MM.1S (cell line): ENCODE measurements at regions not wholly inside any gene's neighbourhood (a gene's known extent, or its start where the extent isn't known, plus 50 kb on each side); places are given as distances from the start of the nearest gene placed in this dataset.

Experiments used
- DNase-seq: peaks from one replicate; pipeline ENCODE4 v3.0.0-alpha.2; 2015
- H2AFZ ChIP-seq: fragments of 300-600 bp; sonication (generic); 2 replicates; pipeline ENCODE4 v1.6.0; 2016; ENCODE audit warnings: antibody characterized with exemption, low read length
- H3F3A ChIP-seq: fragments of 300-600 bp; sonication (generic); 2 replicates; pipeline ENCODE4 v1.6.1; 2016; ENCODE audit warnings: mild to moderate bottlenecking, antibody characterized with exemption, low read length, moderate library complexity, mixed read lengths; ENCODE audit not compliant: insufficient read depth
- H3K27ac ChIP-seq: fragments of 300-600 bp; sonication (generic); 2 replicates; pipeline ENCODE4 v1.5.1; 2016; ENCODE audit warnings: mild to moderate bottlenecking, low read length
- H3K27me3 ChIP-seq: fragments of 300-600 bp; sonication (generic); replicated peaks from 2 replicates; pipeline ENCODE4 v1.6.0; 2016; ENCODE audit warnings: low read length; ENCODE audit not compliant: insufficient read depth
- H3K36me3 ChIP-seq: fragments of 300-600 bp; sonication (generic); replicated peaks from 2 replicates; pipeline ENCODE4 v1.6.1; 2016; ENCODE audit warnings: mild to moderate bottlenecking, low read length, mixed read lengths; ENCODE audit not compliant: insufficient read depth
- H3K4me1 ChIP-seq: fragments of 300-600 bp; sonication (generic); 2 replicates; pipeline ENCODE4 v1.6.1; 2016; ENCODE audit warnings: low read length, mixed read lengths
- H3K4me2 ChIP-seq: fragments of 300-600 bp; sonication (generic); 2 replicates; pipeline ENCODE4 v1.6.0; 2016; ENCODE audit warnings: low read depth, low read length
- H3K4me3 ChIP-seq: fragments of 300-600 bp; sonication (generic); 2 replicates; pipeline ENCODE4 v1.5.1; 2016; ENCODE audit warnings: low read length, mixed read lengths
- H3K79me2 ChIP-seq: fragments of 300-600 bp; sonication (generic); 2 replicates; pipeline ENCODE4 v1.6.1; 2016; ENCODE audit warnings: mixed run types, low read length, mixed read lengths
- H3K9ac ChIP-seq: fragments of 300-600 bp; sonication (generic); 2 replicates; pipeline ENCODE4 v1.6.1; 2016; ENCODE audit warnings: low read length, mixed read lengths
- H3K9me2 ChIP-seq: fragments of 300-600 bp; sonication (generic); replicated peaks from 2 replicates; pipeline ENCODE4 v1.6.1; 2016; ENCODE audit warnings: mild to moderate bottlenecking, low read length, mixed read lengths; ENCODE audit not compliant: insufficient read depth
- H3K9me3 ChIP-seq: fragments of 300-600 bp; sonication (generic); replicated peaks from 2 replicates; pipeline ENCODE4 v1.6.1; 2016; ENCODE audit warnings: mild to moderate bottlenecking, low read length, mixed read lengths; ENCODE audit not compliant: insufficient read depth
- H4K20me1 ChIP-seq: fragments of 300-600 bp; sonication (generic); 2 replicates; pipeline ENCODE4 v1.6.1; 2016; ENCODE audit warnings: mild to moderate bottlenecking, low read length, moderate library complexity, mixed read lengths; ENCODE audit not compliant: insufficient read depth
- CTCF ChIP-seq: fragments of 300-600 bp; sonication (generic); IDR thresholded peaks from 2 replicates; pipeline ENCODE4 v1.5.1; 2016; ENCODE audit warnings: antibody characterized with exemption, low read length, mixed read lengths
- EZH2 ChIP-seq: fragments of 300-600 bp; sonication (generic); optimal IDR thresholded peaks from 2 replicates; pipeline ENCODE3; 2017; ENCODE audit warnings: low read depth, mild to moderate bottlenecking, antibody characterized with exemption, low read length, mixed read lengths
- EZH2phosphoT487 ChIP-seq: fragments of 300-600 bp; sonication (generic); IDR thresholded peaks from 2 replicates; pipeline ENCODE4 v1.6.1; 2018; ENCODE audit warnings: antibody characterized with exemption, low read length

GRCh38 chr13:105463011-105463501 is 1072.4 kb downstream of the EFNB2 start:
- H3K9me3 ChIP-seq, result no peaks in the 10 kb centered on the region
- no peak overlapping the region for H2AFZ ChIP-seq
- no peak overlapping the region for H3K4me3 ChIP-seq
- H3K27me3 ChIP-seq, result no peaks in the 10 kb centered on the region
- H3K36me3 ChIP-seq, result no peaks in the 10 kb centered on the region
- H3K4me1 ChIP-seq, result no peaks in the 10 kb centered on the region
- no peak for TF ChIP-seq EZH2phosphoT487
- no peak for TF ChIP-seq CTCF
- TF ChIP-seq EZH2, result no peak
- no peak overlapping the region for H3K27ac ChIP-seq
- no peaks in the 10 kb centered on the region for H3K9me2 ChIP-seq
- no peak overlapping the region for H3K4me2 ChIP-seq
- no peaks in the 10 kb centered on the region for H4K20me1 ChIP-seq
- no peaks in the 10 kb centered on the region for H3K79me2 ChIP-seq
- no peak for DNase-seq
- H3K9ac ChIP-seq, result no peak overlapping the region
- no peaks in the 10 kb centered on the region for H3F3A ChIP-seq

DNA sequence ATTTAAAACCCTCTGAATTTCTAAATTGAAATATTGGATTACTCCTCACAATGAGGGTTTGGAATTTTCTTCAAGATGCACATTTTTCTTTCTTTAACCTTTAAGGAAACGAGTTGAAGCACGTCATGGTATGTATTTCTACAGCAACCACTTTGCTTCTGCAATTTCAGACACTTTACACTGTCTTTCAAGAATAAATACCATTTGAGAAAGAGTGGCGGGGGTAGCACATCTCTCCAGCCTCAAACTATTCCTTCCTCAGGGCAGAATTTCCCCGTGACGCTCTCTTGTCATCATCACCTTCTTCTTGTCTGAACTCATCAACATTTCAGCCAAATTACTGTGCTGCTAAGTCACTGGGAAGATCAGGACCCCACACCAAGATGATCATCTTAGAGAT is 1073.4 kb downstream of the EFNB2 start:
- H3K9me2 ChIP-seq, result no peaks in the 10 kb centered on the region
- no peaks in the 10 kb centered on the region for H3K36me3 ChIP-seq
- TF ChIP-seq EZH2phosphoT487, result no peak
- no peak for TF ChIP-seq CTCF
- no peak for TF ChIP-seq EZH2
- no peaks in the 10 kb centered on the region for H3K9me3 ChIP-seq
- H3K9ac ChIP-seq, result no peak overlapping the region
- no peaks in the 10 kb centered on the region for H4K20me1 ChIP-seq
- H3K4me1 ChIP-seq, result no peaks in the 10 kb centered on the region
- H3K4me2 ChIP-seq, result no peak overlapping the region
- H3K79me2 ChIP-seq, result no peaks in the 10 kb centered on the region
- no peak overlapping the region for H2AFZ ChIP-seq
- no peak for DNase-seq
- H3K27me3 ChIP-seq, result no peaks in the 10 kb centered on the region
- H3K27ac ChIP-seq, result no peak overlapping the region
- no peak overlapping the region for H3K4me3 ChIP-seq
- no peaks in the 10 kb centered on the region for H3F3A ChIP-seq

- Histone ChIP-seq H3F3A (no peaks in the 10 kb centered on the region), H3K4me3 (no peak overlapping the region), H3K9me2 (no peaks in the 10 kb centered on the region), H2AFZ (no peak overlapping the region), H3K79me2 (no peaks in the 10 kb centered on the region), H4K20me1 (no peaks in the 10 kb centered on the region), H3K4me1 (no peaks in the 10 kb centered on the region), H3K27ac (no peak overlapping the region), H3K9me3 (no peaks in the 10 kb centered on the region), H3K36me3 (no peaks in the 10 kb centered on the region), H3K27me3 (no peaks in the 10 kb centered on the region), H3K9ac (no peak overlapping the region), H3K4me2 (no peak overlapping the region)
- no peak for DNase-seq
- TF ChIP-seq EZH2phosphoT487, result no peak
- no peak for TF ChIP-seq CTCF
- no peak for TF ChIP-seq EZH2
These were observed 1082.6 kb downstream of the EFNB2 start for GRCh38 chr13:105452895-105453294.
